Common myeloid progenitor, CD34-positive (primary cell): ENCODE measurements at regions not wholly inside any gene's neighbourhood (a gene's known extent, or its start where the extent isn't known, plus 50 kb on each side); places are given as distances from the start of the nearest gene placed in this dataset.
A peak's percentile ranks its signal among the peaks of the same experiment; 100 is the strongest.

ENCODE experiments used
- CTCF ChIA-PET: fragments of 350-600 bp; sonication (Branson Sonifier 250); formaldehyde crosslinking; loops from one replicate; lab custom pipeline; 2021; ENCODE audit warnings: antibody characterized with exemption; lab: Charles Lee
- POLR2A ChIA-PET: fragments of 350-600 bp; sonication (Branson Sonifier 250); formaldehyde crosslinking; loops from one replicate; lab custom pipeline; 2021; ENCODE audit warnings: antibody characterized with exemption; lab: Charles Lee
- DNase-seq, 3 donors: peaks; one replicate each; pipeline versions ENCODE4 v3.0.0 to v3.0.0-alpha.2; 2013
- H3K27ac ChIP-seq, 2 experiments: 1 replicate in 1 of 2; 2 replicates in 1 of 2; pipeline ENCODE4 v1.7.0; 2013; ENCODE audit warnings: inconsistent platforms in 2 of 2, low read length in 2 of 2, mild to moderate bottlenecking in 2 of 2, low read depth in 1 of 2, moderate library complexity in 1 of 2; ENCODE audit not compliant: severe bottlenecking in 2 of 2, insufficient read depth in 1 of 2, poor library complexity in 1 of 2
- H3K27me3 ChIP-seq, 5 experiments: replicated peaks in 2 of 5; 1 replicate in 3 of 5; 2 replicates in 2 of 5; pipeline versions ENCODE4 v1.6.1 to v1.7.0; 2013; ENCODE audit warnings: low read length in 4 of 5, mild to moderate bottlenecking in 2 of 5, moderate library complexity in 2 of 5, inconsistent platforms in 1 of 5; ENCODE audit not compliant: insufficient read depth in 5 of 5, control insufficient read depth in 4 of 5
- H3K36me3 ChIP-seq, 4 experiments: 1 replicate in 2 of 4; 2 replicates in 2 of 4; pipeline versions ENCODE4 v1.6.1 to v1.7.0; 2013; ENCODE audit warnings: low read length in 3 of 4, control low read depth in 1 of 4, mild to moderate bottlenecking in 1 of 4; ENCODE audit not compliant: control insufficient read depth in 4 of 4, insufficient read depth in 4 of 4
- H3K4me1 ChIP-seq, 4 experiments: 1 replicate in 3 of 4; 2 replicates in 1 of 4; pipeline versions ENCODE4 v1.6.1 to v1.7.1; 2013; ENCODE audit warnings: low read length in 3 of 4, mild to moderate bottlenecking in 3 of 4, control low read depth in 1 of 4, inconsistent platforms in 1 of 4, moderate library complexity in 1 of 4; ENCODE audit not compliant: control insufficient read depth in 4 of 4, insufficient read depth in 4 of 4; ENCODE audit errors: control extremely low read depth in 1 of 4
- H3K4me3 ChIP-seq, 7 experiments: 1 replicate in 4 of 7; 2 replicates in 3 of 7; pipeline versions ENCODE4 v1.5.1 to v1.7.0; 2013; ENCODE audit warnings: mild to moderate bottlenecking in 7 of 7, low read length in 6 of 7, moderate library complexity in 6 of 7, inconsistent platforms in 2 of 7, low read depth in 2 of 7, control low read depth in 1 of 7; ENCODE audit not compliant: insufficient read depth in 4 of 7, control insufficient read depth in 1 of 7; ENCODE audit errors: extremely low read depth in 1 of 7
- H3K9me3 ChIP-seq, 5 experiments: 1 replicate in 4 of 5; 2 replicates in 1 of 5; pipeline versions ENCODE4 v1.6.1 to v1.7.1; 2013; ENCODE audit warnings: low read length in 4 of 5, mild to moderate bottlenecking in 2 of 5, inconsistent platforms in 1 of 5, low read depth in 1 of 5, moderate library complexity in 1 of 5; ENCODE audit not compliant: control insufficient read depth in 4 of 5, insufficient read depth in 2 of 5; ENCODE audit errors: control extremely low read depth in 1 of 5
- WGBS: methylation state at CpG from one replicate; pipeline ENCODE4 v1.1.5; 2013; ENCODE audit not compliant: insufficient coverage; 5-methylcytosine and 5-hydroxymethylcytosine counted together

DNA sequence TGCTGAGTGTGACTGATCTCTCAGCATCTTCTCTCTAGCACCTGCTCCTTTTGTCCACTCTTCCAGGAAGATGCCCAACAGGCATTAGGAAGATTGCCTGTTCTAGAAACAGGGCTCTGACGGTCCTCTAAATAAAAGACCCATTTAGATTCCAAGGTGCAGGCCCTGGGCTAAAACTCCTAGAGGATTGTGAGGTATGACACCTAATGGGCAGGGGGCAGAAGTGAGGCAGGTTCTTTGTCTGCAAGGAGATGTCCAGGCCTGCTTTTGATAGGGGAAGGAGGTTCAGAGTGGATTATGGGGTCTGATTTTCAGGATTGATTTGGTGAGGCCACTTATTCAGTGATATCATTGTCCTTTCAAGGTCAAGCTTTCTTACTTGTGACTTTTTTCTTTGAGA, 140.8 kb upstream of the TRPC7 start:
- no peaks in the 10 kb centered on the region for H3K36me3 ChIP-seq
- no peaks in the 10 kb centered on the region for H3K4me1 ChIP-seq
- WGBS = 80% methylated on average over 1 of the region's 1 CpG
- no peaks in the 10 kb centered on the region for H3K9me3 ChIP-seq
- H3K27me3 ChIP-seq = no peaks in the 10 kb centered on the region
- no peak overlapping the region for H3K4me3 ChIP-seq
- H3K27ac ChIP-seq = no peak overlapping the region
- CTCF ChIA-PET = interaction anchor here (1.2 kb wide), 1 partner anchor 9 kb away, joined by 3 read pairs; no protein-coding TSS in a partner anchor
- no peak for DNase-seq
- POLR2A ChIA-PET = no interaction called here

DNA sequence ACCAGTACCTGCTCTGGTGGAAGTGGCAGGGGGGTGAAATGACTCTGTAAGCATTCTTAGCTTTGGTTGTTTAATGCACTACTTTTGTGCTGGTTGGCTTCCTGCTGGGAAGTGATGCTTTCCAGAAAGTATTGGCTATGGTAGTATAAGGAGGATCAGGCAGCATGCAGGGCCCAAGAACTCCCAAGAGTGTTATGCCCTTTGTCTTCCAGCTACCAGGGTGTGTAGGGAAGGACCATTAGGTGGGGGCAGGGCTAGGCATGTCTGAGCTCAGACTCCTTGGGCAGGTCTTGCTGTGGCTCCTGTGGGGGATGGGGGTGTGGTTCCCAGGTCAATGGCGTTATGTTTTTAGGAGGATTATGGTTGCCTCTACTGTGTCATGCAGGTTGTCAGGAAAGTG, 135.8 kb upstream of the TRPC7 start:
- no CpG with 5 or more reads among the region's 1 CpG for WGBS
- DNase-seq = no peak
- H3K4me1 ChIP-seq = no peaks in the 10 kb centered on the region
- no peaks in the 10 kb centered on the region for H3K27me3 ChIP-seq
- ChIA-PET CTCF (no interaction called here), POLR2A (no interaction called here)
- no peak overlapping the region for H3K4me3 ChIP-seq
- H3K36me3 ChIP-seq = no peaks in the 10 kb centered on the region
- H3K9me3 ChIP-seq = peaks cover 0 to 5% (median 0%) of the 10 kb centered on the region in 5 experiments
- H3K27ac ChIP-seq = no peak overlapping the region

- Histone ChIP-seq H3K27me3 (no peaks in the 10 kb centered on the region), H3K4me1 (no peaks in the 10 kb centered on the region), H3K27ac (no peak overlapping the region), H3K4me3 (no peak overlapping the region), H3K9me3 (peaks cover 0 to 3% (median 0%) of the 10 kb centered on the region in 5 experiments), H3K36me3 (no peaks in the 10 kb centered on the region)
- POLR2A ChIA-PET = no interaction called here
- CTCF ChIA-PET = no interaction called here
- peak in 1 of 3 donors; percentile 1 for DNase-seq
Measured at GRCh38 chr5:136492587-136492986, 127.2 kb upstream of the TRPC7 start.

DNA sequence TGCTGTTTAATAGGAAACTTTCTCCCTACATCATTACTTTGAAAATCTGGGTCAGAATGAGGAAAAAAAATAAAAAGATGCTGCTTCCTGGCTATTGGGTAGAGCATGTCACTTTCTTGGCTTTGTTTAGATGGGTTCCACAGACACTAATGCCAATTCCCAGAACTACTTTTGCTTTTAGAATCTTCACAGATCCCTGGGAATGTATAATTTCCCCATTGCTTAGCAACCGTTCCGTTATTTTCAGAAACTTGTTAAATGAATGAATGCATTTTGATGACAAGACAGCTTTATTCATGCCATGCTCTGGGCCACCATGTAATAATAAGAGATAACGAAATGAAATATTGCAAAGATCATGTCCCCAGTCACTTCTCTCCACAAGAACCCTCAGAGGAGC, 126.5 kb upstream of the TRPC7 start:
- Histone ChIP-seq H3K4me1 (no peaks in the 10 kb centered on the region), H3K27ac (no peak overlapping the region), H3K27me3 (no peaks in the 10 kb centered on the region), H3K36me3 (no peaks in the 10 kb centered on the region), H3K4me3 (no peak overlapping the region), H3K9me3 (peaks cover 0 to under 1% (median 0%) of the 10 kb centered on the region in 5 experiments)
- no peak for DNase-seq
- WGBS = 100% methylated on average over 2 of the region's 3 CpGs
- CTCF ChIA-PET = no interaction called here
- POLR2A ChIA-PET = no interaction called here

- ChIA-PET CTCF (interaction anchor here (1.4 kb wide), 1 partner anchor 19 kb away, joined by 3 read pairs; no protein-coding TSS in a partner anchor), POLR2A (no interaction called here)
- WGBS = 100% methylated on average over 1 of the region's 3 CpGs
- Histone ChIP-seq H3K9me3 (no peaks in the 10 kb centered on the region), H3K27ac (no peak overlapping the region), H3K4me3 (no peak overlapping the region), H3K27me3 (peaks cover 0 to 3% (median 0%) of the 10 kb centered on the region in 5 experiments), H3K4me1 (no peaks in the 10 kb centered on the region), H3K36me3 (no peaks in the 10 kb centered on the region)
- no peak for DNase-seq
Measured at GRCh38 chr5:136484808-136485325, 119.5 kb upstream of the TRPC7 start.

- no peak for DNase-seq
- no peak overlapping the region for H3K4me3 ChIP-seq
- POLR2A ChIA-PET = no interaction called here
- no peaks in the 10 kb centered on the region for H3K9me3 ChIP-seq
- H3K27me3 ChIP-seq = peaks cover 0 to 3% (median 0%) of the 10 kb centered on the region in 5 experiments
- CTCF ChIA-PET = no interaction called here
- 80% methylated on average over 1 of the region's 2 CpGs for WGBS
- no peak overlapping the region for H3K27ac ChIP-seq
- H3K36me3 ChIP-seq = no peaks in the 10 kb centered on the region
- H3K4me1 ChIP-seq = no peaks in the 10 kb centered on the region
Measured at GRCh38 chr5:136482206-136482605, 116.9 kb upstream of the TRPC7 start.

GRCh38 chr5:136474466-136474865, 109.1 kb upstream of the TRPC7 start:
- Histone ChIP-seq H3K27me3 (no peaks in the 10 kb centered on the region), H3K27ac (no peak overlapping the region), H3K36me3 (no peaks in the 10 kb centered on the region), H3K9me3 (peaks cover 0 to 5% (median 0%) of the 10 kb centered on the region in 5 experiments), H3K4me1 (no peaks in the 10 kb centered on the region), H3K4me3 (no peak overlapping the region)
- ChIA-PET POLR2A (no interaction called here), CTCF (no interaction called here)
- no peak for DNase-seq
- no CpG with 5 or more reads among the region's 3 CpGs for WGBS
